Parathyroid adenoma (tissue), 2 donors: ENCODE measurements at regions not wholly inside any gene's neighbourhood (a gene's known extent, or its start where the extent isn't known, plus 50 kb on each side); places are given as distances from the start of the nearest gene placed in this dataset.

Experiments
- H2AFZ ChIP-seq: fragments of 300-600 bp; sonication (generic); one replicate; pipeline ENCODE4 v1.7.0; 2017; ENCODE audit warnings: antibody characterized with exemption, mild to moderate bottlenecking
- H3K27ac ChIP-seq: fragments of 300-600 bp; sonication (generic); one replicate; pipeline ENCODE4 v1.7.0; 2017
- H3K27me3 ChIP-seq: fragments of 300-600 bp; sonication (generic); one replicate; pipeline ENCODE4 v1.7.0; 2017; ENCODE audit warnings: low read length; ENCODE audit not compliant: control insufficient read depth, insufficient read depth
- H3K36me3 ChIP-seq: fragments of 300-600 bp; sonication (generic); one replicate; pipeline ENCODE4 v1.7.0; 2017; ENCODE audit warnings: low read length; ENCODE audit not compliant: control insufficient read depth, insufficient read depth
- H3K4me1 ChIP-seq: fragments of 300-600 bp; sonication (generic); one replicate; pipeline ENCODE4 v1.7.0; 2017; ENCODE audit warnings: control low read depth
- H3K4me2 ChIP-seq: fragments of 300-600 bp; sonication (generic); one replicate; pipeline ENCODE4 v1.7.0; 2017; ENCODE audit warnings: low read length
- H3K4me3 ChIP-seq: fragments of 300-600 bp; sonication (generic); one replicate; pipeline ENCODE4 v1.7.0; 2017; ENCODE audit warnings: low read depth, low read length
- H3K79me2 ChIP-seq: fragments of 300-600 bp; sonication (generic); one replicate; pipeline ENCODE4 v1.7.0; 2017; ENCODE audit warnings: control low read depth
- H3K9ac ChIP-seq: fragments of 300-600 bp; sonication (generic); one replicate; pipeline ENCODE4 v1.7.0; 2017; ENCODE audit warnings: mild to moderate bottlenecking
- H3K9me3 ChIP-seq: fragments of 300-600 bp; sonication (generic); one replicate; pipeline ENCODE4 v1.7.0; 2017; ENCODE audit warnings: low read length; ENCODE audit not compliant: control insufficient read depth
- TF ChIP-seq, protein P1 (sequence below): fragments of 300-600 bp; sonication (generic); IDR thresholded peaks from one replicate; pipeline ENCODE4 v1.7.0; 2017; ENCODE audit warnings: antibody characterized with exemption, mild to moderate bottlenecking
- donor health status: primary hyperparathyroidism.

DNA sequence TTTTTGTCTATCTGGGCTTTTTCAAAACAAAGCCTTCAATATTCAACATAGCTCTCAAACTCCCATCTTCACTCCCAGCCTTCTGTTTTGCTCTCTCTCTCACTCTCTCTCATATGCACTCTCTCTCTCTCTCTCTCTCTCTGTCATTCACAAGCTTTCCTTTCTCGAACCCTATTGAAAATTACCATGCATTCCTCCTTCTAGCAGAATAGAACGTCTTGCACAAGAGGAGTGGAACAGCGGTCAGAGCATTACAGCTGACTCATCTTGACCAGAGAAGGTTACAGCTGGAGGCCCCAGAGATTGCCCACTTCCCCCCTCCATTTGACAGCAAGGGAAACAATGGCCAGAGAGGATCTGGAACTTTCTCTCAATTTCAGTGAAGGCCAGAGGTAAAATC lies 51.0 kb upstream of the LIFR start:
- Histone ChIP-seq H3K9me3 (no peaks in the 10 kb centered on the region), H2AFZ (no peak overlapping the region), H3K4me2 (no peak overlapping the region), H3K4me3 (no peak overlapping the region), H3K27ac (no peak overlapping the region), H3K27me3 (no peaks in the 10 kb centered on the region), H3K9ac (no peak overlapping the region), H3K79me2 (no peaks in the 10 kb centered on the region), H3K4me1 (peaks cover 7% of the 10 kb centered on the region), H3K36me3 (no peaks in the 10 kb centered on the region)
- TF ChIP-seq, protein P1, sequence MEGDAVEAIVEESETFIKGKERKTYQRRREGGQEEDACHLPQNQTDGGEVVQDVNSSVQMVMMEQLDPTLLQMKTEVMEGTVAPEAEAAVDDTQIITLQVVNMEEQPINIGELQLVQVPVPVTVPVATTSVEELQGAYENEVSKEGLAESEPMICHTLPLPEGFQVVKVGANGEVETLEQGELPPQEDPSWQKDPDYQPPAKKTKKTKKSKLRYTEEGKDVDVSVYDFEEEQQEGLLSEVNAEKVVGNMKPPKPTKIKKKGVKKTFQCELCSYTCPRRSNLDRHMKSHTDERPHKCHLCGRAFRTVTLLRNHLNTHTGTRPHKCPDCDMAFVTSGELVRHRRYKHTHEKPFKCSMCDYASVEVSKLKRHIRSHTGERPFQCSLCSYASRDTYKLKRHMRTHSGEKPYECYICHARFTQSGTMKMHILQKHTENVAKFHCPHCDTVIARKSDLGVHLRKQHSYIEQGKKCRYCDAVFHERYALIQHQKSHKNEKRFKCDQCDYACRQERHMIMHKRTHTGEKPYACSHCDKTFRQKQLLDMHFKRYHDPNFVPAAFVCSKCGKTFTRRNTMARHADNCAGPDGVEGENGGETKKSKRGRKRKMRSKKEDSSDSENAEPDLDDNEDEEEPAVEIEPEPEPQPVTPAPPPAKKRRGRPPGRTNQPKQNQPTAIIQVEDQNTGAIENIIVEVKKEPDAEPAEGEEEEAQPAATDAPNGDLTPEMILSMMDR: no peak

DNA sequence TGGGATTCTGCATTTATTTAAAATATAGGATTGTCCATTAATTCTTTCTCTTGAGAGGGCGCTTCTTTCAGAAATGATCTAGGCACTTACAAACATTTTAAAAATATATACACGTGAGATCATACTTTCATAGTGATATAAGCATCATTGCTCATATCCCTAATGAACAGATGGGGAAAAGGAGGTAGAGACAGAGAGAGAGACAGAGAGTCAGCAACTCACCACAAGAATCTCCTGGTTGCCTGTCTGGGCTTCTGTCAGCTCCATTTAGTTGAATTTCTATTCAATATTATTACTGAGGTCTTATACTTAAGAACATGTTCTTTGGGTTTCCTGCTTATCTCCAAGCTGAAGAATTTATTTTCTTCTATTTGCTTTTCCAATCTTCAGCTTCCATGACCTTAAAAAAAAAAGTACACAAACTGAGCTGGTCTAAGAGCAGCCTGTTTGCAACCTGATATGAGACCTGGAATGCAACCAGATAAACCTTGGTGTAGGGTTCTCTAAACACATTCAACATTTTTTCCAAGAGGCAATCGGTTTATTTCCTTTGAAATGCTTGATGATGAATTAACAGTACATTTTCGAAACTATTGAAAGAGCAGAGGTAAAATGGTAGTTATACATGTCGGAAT lies 51.6 kb upstream of the LIFR start:
- Histone ChIP-seq H3K9me3 (no peaks in the 10 kb centered on the region), H3K27ac (no peak overlapping the region), H3K4me2 (peak overlapping the region; percentile 29), H3K4me1 (peaks cover 8% of the 10 kb centered on the region), H3K9ac (no peak overlapping the region), H2AFZ (no peak overlapping the region), H3K79me2 (no peaks in the 10 kb centered on the region), H3K27me3 (no peaks in the 10 kb centered on the region), H3K36me3 (no peaks in the 10 kb centered on the region), H3K4me3 (no peak overlapping the region)
- TF ChIP-seq, protein P1: no peak

DNA sequence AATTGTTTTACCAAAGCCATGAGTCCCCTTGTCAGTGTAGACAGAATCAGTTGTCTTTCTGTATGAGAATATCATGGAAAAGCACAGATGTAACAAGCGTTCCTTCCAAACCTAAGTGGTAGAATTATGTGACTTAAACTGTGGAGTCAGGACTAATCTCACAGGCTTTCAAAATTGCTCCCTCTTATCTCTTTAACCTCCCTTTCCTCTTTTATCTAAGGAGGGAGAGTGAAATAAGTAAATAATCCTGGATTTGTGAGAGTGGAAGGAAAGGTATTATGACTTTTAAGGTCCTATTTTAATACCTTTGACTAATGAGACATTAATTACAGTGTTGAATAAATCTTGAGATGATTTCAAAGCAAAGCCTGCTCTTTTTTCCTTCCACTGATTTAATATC lies 52.4 kb upstream of the LIFR start:
- Histone ChIP-seq H3K9me3 (no peaks in the 10 kb centered on the region), H3K4me1 (peaks cover 16% of the 10 kb centered on the region), H3K4me3 (no peak overlapping the region), H3K79me2 (no peaks in the 10 kb centered on the region), H3K36me3 (no peaks in the 10 kb centered on the region), H3K27me3 (no peaks in the 10 kb centered on the region), H3K27ac (no peak overlapping the region), H3K9ac (no peak overlapping the region), H2AFZ (peak overlapping the region; percentile 1), H3K4me2 (no peak overlapping the region)
- TF ChIP-seq, protein P1: no peak

DNA sequence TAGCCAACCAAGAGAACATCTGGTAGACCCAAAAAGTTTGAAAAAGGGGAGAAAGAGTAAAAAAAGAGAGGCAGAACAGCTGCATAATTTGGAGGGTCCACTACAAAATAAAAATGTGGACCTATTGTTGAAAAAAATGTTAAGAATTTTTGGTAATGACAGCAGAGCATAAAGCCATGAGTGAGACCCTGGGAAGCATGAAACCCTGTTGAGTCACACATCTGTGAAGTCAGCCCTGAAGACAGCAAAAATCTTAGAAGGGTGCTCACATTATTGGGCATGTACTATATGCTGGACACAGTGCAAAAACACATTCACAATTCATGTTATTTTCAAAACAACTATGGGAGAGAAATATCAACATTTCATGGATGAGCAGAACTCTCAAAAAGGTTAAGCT lies 56.4 kb upstream of the LIFR start:
- Histone ChIP-seq H3K4me3 (no peak overlapping the region), H3K9me3 (no peaks in the 10 kb centered on the region), H3K36me3 (no peaks in the 10 kb centered on the region), H3K27me3 (no peaks in the 10 kb centered on the region), H3K9ac (no peak overlapping the region), H3K4me1 (peaks cover 17% of the 10 kb centered on the region), H3K79me2 (no peaks in the 10 kb centered on the region), H3K4me2 (no peak overlapping the region), H2AFZ (no peak overlapping the region), H3K27ac (no peak overlapping the region)
- TF ChIP-seq, protein P1: no peak

DNA sequence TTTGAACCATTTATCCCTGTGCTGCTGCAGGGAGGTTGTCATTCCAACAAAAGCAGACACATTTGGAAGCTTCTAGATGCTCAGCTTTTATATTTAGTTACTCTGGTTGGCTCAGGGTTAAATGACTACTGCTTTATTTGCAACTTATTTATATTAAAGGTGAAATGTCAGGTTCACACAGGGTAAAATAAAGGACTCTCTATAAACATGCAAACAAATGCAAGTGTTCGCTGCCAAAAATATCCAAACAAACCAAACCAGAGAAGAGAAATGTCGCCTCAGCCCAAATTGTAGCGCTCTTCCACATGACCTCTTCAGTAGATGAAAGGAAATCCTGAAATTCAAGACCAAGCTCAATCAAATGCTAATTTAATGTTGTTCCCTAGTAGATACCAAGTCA lies 57.0 kb upstream of the LIFR start:
- TF ChIP-seq, protein P1: no peak
- peak overlapping the region; percentile 9 for H2AFZ ChIP-seq
- H3K27ac ChIP-seq: no peak overlapping the region
- H3K36me3 ChIP-seq: no peaks in the 10 kb centered on the region
- no peak overlapping the region for H3K9ac ChIP-seq
- H3K9me3 ChIP-seq: no peaks in the 10 kb centered on the region
- no peaks in the 10 kb centered on the region for H3K27me3 ChIP-seq
- H3K4me2 ChIP-seq: peak overlapping the region; percentile 40
- H3K4me3 ChIP-seq: no peak overlapping the region
- H3K4me1 ChIP-seq: peaks cover 14% of the 10 kb centered on the region
- no peaks in the 10 kb centered on the region for H3K79me2 ChIP-seq
